HT1080 (cell line): ENCODE measurements at regions not wholly inside any gene's neighbourhood (a gene's known extent, or its start where the extent isn't known, plus 50 kb on each side); places are given as distances from the start of the nearest gene placed in this dataset.

Source experiments
- DNase-seq: peaks from one replicate; pipeline ENCODE4 v3.0.0-alpha.2; 2015; ENCODE audit warnings: low read depth

DNA sequence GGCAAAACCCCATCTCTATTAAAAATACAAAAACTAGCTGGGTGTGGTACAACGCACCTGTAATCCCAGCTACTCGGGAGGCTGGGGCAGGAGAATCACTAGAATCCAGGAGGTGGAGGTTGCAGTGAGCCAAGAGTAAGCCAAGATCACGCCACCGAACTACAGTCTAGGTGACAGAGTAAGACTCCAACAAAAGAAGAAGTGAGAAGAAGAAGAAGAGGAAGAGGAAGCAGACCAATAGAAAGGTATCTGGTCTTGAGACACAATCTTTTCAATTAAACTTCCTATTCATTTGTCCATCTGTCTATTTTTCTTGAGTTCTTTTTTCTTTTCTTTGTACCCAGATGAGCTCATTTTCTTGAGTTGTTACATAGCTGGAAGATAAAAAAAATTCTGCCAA is 55.7 kb upstream of the ACADM start:
- DNase-seq: no peak

DNA sequence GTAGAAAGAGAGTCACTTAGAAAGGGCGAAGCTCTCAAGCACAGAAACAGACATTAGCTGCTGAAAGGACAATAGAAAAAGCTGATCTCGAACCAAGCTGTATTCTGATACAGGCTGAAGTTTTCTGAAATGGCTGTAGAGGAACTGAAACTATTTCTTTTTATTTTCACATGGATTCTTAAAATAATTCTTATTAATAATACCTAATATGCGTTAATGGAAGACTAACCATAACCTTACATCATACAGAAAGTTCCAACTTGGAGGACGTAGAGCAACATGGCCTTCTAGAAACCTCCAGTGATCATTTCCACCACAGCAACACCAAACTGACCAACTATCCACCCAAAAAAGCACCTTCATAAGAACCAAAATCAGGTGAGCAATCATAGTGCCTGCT is 52.8 kb upstream of the ACADM start:
- no peak for DNase-seq

DNA sequence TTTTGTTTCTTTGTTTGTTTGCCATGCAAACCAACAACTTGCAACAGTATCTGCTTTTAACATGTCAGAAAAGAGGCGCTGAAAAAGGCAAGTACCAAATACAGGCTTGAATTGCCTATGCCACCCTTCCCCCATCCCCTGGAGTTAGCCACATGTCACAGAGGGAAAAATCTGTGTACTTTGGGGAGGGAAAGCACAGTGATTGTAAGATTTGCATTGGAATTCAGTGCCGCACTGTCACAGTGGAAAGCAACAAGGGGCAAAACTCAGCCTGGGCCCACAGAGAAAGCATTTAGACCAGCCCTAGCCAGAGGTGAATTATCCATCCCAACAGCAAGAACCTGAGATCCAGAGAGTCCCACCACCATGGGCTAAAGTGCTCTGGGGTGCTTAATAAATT is 52.4 kb upstream of the ACADM start:
- DNase-seq: no peak

DNA sequence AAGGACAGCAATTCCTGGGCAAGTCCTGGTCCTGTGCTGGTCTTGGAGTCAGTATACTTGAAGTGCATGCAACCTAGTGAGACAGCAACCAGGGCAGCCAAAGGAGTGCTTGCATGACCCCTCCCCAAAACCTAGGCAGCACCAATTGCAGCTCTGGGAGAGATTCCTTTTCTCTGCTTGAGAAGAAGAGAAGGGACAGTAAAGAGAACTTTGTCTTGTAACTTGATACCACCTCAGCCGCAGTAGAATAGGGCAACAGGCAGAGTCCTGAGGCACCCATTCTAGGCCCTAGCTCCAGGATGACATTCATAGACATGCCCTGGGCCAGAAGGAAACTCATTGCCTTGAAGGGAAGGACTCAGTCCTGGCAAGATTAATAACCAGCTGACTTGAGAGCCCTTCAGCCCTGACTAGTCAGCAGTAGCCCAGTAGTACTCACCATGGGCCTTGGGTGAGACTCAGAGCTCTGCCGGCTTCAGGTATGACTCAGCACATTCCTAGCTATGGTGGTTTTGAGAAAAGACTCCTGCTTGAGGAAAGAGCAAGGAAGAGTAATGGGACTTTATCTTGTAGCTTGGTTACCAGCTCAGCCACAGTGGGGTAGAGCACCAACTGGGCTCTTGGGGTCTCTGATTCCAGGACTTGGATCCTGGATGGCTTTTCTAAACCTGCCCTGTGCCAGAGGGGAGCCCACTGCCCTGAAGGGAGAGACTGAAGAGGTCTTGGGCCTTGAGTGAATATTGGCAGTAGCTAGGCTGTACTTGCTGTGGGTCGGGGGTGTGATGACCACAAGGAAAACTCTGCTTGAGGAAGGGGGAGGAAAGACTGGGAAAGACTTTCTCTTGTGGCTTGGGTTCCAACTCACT is 51.7 kb upstream of the ACADM start:
- DNase-seq: peak; percentile 93

DNA sequence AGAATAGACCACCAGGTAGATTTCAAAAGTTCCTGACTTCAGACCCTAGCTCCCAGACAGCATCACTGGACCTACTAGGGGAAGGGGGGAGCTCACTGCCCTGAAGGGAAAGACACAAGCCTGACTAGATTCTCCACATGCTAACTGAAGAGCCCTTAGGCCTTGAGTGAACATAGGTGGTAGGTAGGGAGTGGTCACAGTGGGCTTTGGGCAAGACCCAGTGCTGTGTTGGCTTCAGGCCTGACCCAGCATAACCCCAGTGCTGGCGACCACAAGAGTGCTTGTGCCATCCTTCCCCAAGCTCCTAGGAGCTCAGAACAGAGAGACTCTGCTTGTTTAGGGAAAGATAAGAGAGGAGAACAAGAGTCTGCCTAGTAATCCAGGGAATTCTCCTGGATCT is 51.1 kb upstream of the ACADM start:
- no peak for DNase-seq

DNA sequence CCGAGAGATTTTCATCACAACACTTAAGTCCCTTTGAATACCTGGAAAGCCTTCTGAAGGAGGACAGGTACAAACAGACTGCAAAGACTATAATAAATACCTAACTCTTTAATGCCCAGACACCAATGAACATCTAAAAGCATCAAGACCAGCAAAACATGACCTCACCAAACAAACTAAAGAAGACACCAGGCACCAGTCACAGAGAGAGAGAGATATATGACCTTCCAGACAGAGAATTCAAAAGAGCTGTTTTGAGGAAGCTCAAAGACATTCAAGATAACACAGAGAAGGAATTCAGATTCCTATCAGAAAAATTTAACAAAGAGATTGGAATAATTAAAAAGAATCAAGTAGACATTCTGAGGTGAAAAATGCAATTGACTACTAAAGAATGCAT is 50.6 kb upstream of the ACADM start:
- no peak for DNase-seq
